Left ventricle myocardium superior (tissue), 1 donor: ENCODE measurements at regions not wholly inside any gene's neighbourhood (a gene's known extent, or its start where the extent isn't known, plus 50 kb on each side); places are given as distances from the start of the nearest gene placed in this dataset.
"Not testable (repeated sequence)": the region's sequence is repeated elsewhere in the genome, so short reads cannot be mapped to it uniquely, and the experiment has no call there.

Experiments
- ATAC-seq: fragments of 200-7000 bp; cut with Tn5 transposase; one replicate; pipeline ENCODE4 v1.9.1; 2020; ENCODE audit warnings: mild to moderate bottlenecking, moderate library complexity
- DNase-seq: peaks from one replicate; pipeline ENCODE4 v3.0.0-alpha.2; 2020
- intact Hi-C: fragments of 100-400 bp; cut with micrococcal nuclease; formaldehyde crosslinking; loops from one replicate; pipeline ENCODE4 v1.11.0; 2022
- donor health status: DM: no; HTN: yes; CAD: no; lungs with severe emphysema.

GRCh38 chr10:33657913-33658312, 323.4 kb upstream of the NRP1 start:
- no peak for DNase-seq
- no peak for ATAC-seq
- intact Hi-C loops, result no loop called here

DNA sequence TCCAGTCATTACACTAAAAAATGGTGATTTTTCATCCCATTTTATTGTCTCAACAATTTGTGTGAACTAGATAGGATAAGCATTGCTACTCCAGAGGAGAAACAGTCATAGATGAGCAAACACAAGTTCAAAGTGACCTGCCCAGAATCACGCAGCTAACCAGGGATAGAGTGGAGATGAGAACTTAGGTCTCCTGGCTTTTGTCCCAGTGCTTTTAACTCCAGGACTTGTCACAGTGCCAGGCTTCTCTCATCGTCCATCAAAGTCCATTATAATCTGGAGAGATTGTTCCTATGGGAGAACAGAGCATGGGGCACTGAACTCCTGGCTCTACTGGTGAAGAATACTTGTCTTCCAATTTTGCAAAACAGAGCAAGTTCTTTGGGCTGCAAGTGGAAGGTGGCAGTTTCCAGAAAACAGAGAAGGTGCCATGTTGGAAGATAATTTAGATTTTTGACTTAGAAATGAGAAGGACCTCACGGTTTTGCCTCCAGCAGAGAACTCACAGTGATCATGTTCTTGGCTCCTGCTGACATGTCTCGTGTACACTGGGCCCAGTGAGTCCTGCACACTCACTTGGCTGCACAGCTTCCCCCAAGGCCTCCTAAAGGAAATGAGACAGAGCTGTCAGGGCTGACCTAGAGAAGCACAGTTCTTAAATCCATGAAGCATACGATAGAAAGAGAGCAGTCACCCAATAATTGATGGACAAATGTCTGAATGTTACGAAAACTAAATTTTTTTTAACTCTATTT, 322.9 kb upstream of the NRP1 start:
- intact Hi-C loops, result no loop called here
- DNase-seq (peak; percentile 34), ATAC-seq (peak; percentile 64)

- intact Hi-C loops, result no loop called here
- DNase-seq, result no peak
- ATAC-seq, result no peak
Observed at GRCh38 chr10:33655921-33656320, 321.5 kb upstream of the NRP1 start.

DNA sequence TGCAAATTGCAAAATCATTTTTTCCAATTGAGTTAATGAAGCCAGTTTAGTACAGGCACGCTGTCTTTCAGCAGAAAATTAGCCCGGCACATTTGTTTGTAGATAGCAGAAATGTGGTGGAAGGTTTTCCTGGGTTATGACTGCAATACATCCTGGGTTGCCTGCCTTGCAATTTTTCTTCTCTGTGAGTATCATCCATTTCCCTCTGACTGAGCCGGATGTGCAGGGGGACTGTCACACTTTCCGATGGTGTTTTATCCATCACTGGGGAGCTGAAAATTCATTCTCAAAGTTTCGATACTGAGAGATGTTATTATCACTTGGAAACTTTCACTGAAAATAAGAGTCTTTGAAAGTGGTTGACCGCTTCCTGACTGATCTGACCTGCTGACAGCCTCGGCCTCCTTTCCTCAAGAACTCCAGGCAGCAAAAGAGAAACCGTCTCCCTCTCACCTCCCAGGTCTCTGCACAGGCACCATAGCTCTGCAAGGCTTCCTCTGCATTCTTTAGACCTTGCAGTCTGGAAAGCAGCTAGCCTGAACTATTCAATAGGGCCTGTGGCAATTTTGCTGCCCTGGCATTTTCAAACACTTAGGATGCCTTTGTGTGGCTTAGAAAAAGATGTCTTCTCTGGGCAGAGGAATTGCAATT, 320.8 kb upstream of the NRP1 start:
- DNase-seq, result no peak
- ATAC-seq, result no peak
- intact Hi-C loops, result no loop called here

- no peak for DNase-seq
- intact Hi-C loops, result no loop called here
- ATAC-seq, result no peak
Observed at GRCh38 chr10:33653584-33654367, 319.3 kb upstream of the NRP1 start.

GRCh38 chr10:33652870-33653269, 318.4 kb upstream of the NRP1 start:
- intact Hi-C loops, result no loop called here
- no peak for ATAC-seq
- DNase-seq, result no peak

DNA sequence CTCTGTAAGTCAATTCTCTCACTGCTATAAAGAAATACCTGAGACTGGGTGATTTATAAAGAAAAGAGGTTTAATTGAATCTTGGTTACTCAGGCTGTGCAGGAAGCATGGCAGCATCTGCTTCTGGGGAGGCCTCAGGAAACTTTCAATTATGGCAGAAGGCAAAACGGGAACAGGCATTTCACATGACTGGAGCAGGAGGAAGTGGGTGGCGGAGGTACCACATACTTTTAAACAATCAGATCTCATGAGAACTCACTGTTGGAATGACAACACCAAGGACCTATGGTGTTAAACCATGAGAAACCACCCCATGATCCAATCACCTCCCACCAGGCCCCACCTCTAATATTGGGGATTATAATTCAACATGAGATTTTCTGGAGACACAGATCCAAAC, 315.7 kb upstream of the NRP1 start:
- ATAC-seq, intact Hi-C loops, DNase-seq: not testable (repeated sequence)

DNA sequence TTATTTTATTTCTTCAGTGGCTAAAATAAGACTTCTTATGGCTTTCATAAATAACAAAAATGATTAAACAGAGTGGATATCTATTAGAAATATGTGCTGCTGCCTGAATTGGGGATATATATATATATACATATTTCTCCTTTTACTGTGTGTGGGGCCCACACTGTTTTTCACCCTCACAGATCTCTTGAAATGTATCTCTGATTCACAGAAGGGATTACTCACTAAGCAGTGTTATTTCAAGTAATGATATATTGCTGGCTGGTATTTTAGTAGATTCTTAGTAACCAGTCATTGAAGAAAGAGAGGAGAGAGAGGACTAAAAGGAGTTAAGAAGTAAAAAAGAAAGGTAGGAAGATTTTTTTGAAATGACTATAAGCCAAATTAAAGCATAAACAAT, 308.6 kb upstream of the NRP1 start:
- no peak for ATAC-seq
- DNase-seq, result no peak
- intact Hi-C loops, result no loop called here

GRCh38 chr10:33638891-33639290, 304.4 kb upstream of the NRP1 start:
- ATAC-seq, result no peak
- intact Hi-C loops, result no loop called here
- no peak for DNase-seq

GRCh38 chr10:33638374-33638773, 303.9 kb upstream of the NRP1 start:
- ATAC-seq, result no peak
- intact Hi-C loops, result no loop called here
- no peak for DNase-seq

DNA sequence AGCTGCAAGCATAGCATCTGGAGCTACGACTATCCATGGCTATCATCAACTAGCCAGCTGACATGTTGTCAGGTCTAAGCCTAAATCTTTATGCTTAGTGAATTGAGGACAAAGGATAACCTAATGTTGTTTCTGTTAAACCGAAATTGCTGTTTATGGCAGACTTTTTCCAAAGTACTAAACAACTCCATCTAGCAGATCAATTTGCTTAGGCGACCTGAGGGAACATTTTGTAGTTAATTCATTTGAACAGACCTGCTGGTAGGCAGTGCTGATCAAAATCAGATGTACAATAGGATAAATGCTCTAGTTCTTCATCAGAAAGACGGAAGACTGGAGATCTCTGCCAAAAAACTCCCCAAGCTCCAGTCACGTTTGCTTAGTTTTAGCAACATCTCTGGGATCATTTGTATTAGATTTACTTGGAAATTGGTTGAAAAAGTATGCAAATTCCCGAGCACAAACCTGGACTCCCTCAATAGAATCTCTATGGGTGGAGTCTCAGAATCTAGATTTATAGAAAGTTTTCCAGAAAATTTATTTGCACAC, 301.6 kb upstream of the NRP1 start:
- ATAC-seq, result no peak
- no peak for DNase-seq
- intact Hi-C loops, result no loop called here

DNA sequence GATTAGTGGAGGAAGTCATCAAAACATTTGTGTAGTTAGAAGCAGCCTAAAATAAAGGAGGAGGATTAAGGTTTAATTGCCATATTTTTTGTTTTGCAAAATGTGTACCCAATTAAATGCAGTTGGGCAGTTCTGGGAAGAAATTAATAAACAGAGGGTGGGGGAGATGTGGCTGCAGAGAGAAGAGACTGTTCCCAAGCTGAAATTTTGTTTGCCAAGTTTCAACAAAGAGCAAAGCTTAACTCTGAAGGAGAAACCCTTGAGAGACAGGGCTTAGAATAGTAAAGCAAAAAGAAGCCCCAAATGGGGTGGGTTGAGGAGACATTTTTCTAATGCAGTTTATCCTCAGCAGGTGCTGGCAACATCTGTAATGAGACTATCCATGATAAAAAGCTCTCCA, 298.0 kb upstream of the NRP1 start:
- ATAC-seq (no peak), DNase-seq (no peak)
- intact Hi-C loops, result no loop called here

DNA sequence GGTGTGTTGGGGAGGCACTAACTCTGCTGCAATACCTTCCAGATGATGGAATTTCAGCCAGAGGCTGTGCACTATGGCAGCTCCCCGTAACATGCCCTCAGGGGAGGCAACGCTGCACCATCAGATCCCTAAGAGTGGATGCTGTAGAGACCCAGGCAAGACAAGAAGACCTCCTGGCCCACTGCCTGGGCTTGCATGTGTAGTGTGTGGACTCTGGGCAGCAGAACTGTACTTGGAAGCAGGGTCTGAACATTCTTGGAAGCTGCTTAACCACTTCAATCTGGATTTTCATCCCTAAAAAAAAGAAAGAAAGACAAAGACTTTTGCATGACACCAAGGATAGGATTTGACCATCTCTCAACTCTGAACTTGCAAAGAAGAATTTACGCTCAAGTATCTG, 297.5 kb upstream of the NRP1 start:
- DNase-seq (no peak), ATAC-seq (no peak)
- intact Hi-C loops, result no loop called here

DNA sequence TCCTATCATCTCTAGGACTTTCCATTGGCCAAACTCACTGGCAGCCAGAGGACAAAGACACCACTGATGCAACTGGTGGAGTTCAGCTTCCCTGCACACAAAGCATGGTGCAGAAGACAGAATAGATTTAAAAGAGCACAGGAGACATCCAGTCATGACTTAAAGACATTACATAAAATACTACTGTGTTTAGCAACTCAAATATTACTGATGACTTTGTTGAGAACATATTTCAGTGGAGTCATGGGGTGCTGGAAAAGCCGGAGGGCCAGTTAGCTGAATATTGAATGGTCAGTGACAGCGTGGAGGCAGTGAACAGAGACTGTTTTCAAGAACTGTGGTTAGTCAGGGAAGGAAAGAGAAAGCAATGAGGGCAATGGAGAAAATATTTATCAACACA, 296.3 kb upstream of the NRP1 start:
- no peak for ATAC-seq
- no peak for DNase-seq
- intact Hi-C loops, result no loop called here

DNA sequence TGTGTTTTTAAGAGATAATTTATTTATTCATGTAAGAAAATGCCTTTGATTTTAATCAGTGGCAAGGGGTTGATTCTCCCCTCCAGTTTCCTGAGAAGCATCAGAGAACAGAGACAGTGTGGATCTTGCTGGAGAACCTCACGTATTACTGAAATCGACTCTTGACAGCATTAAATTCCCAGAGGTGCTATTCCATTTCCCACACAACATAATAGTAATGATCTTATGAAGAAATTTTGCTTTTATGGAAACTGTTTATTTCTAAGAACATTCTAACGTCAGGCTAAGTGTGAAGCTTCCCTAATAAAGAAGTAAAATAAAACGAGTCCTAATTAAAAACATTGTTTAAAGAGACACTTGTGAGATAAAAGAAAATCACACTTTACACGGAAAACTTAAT, 293.1 kb upstream of the NRP1 start:
- intact Hi-C loops, result no loop called here
- DNase-seq (no peak), ATAC-seq (no peak)

DNA sequence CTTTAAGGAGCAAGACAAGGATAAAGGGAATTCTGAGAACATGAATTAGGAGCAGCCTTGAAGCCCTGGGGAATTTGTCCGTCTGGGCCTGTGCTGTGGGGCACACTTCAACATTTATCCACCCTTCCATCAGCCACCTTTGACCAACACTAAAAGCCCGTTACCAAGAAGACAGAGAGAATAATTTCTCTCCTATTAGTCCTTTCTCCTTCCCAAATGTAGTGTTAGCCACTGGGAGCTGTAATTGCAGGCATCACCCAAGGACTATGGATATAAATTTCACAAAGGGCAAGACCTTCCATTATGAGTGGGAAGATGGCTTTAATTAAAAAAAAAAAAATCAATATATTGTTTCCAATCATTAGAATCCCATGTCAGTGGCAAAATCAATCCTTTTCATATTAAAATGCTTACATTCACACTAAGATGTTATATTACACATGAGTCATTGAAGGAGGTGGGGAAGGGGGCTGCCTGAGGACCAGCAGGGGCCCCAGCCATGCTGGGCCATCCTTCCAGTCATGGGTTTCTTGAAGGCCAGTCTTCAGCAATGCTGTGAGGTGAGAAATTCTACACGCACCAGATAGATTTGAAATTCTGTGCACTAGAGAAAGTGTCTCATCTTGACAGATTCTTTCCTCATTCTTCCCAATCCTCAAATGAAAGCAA, 292.5 kb upstream of the NRP1 start:
- intact Hi-C loops, result no loop called here
- ATAC-seq, result no peak
- no peak for DNase-seq

GRCh38 chr10:33623669-33624068, 289.2 kb upstream of the NRP1 start:
- ATAC-seq (peak; percentile 61), DNase-seq (no peak)
- intact Hi-C loops, result no loop called here

DNA sequence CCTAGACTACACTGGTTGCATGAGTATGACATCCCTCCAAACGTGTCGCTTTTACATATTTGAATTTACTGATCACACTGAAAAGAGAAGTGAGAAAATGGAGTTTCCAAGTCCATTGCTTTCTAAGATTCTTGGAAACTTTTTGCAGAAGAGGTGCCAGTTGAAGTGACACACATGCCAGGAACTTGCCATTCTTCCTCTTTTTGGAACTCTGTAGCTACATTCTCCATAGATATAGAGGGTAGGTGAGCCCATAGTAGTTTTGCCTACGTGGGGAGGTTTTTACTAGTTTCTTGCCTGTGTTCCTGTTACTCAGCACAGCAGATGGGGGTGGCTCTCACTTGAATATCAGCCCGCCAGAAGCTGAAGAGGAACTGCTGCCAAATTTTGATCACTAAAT, 286.6 kb upstream of the NRP1 start:
- intact Hi-C loops, result no loop called here
- DNase-seq, result no peak
- peak; percentile 43 for ATAC-seq

DNA sequence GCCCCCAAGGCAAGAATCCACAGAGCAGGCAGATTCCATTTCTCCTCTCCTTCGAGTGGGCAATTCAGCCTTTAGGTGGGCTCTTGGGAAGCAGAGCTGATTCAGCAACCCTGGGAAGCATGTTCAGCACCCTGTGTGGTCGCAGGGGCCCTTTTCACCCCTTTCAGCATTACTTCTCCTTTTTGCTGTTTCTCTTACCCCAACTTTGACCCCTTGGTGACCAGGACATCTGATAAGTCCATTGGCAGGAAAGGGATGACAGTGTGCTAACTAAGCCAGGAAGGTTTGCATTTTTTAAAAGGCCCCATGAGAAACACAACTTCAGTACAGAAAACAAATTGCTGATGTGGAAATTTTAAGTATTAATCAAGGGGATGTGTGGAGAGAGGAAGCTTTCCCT, 283.7 kb upstream of the NRP1 start:
- intact Hi-C loops, result no loop called here
- DNase-seq (no peak), ATAC-seq (no peak)
